T1000 (cell line): ENCODE measurements at regions not wholly inside any gene's neighbourhood (a gene's known extent, or its start where the extent isn't known, plus 50 kb on each side); places are given as distances from the start of the nearest gene placed in this dataset.
"Not testable (repeated sequence)": the region's sequence is repeated elsewhere in the genome, so short reads cannot be mapped to it uniquely, and the experiment has no call there.

Source experiments
- DNase-seq: peaks from one replicate; lab custom pipeline; 2025; ENCODE audit warnings: mixed read lengths; lab: John Stamatoyannopoulos, UW

- no peak for DNase-seq
Observed at GRCh38 chr1:96492236-96492635, 229.3 kb upstream of the PTBP2 start.

GRCh38 chr1:96498744-96499340, 222.7 kb upstream of the PTBP2 start:
- DNase-seq = no peak

- DNase-seq = no peak
Observed at GRCh38 chr1:96508233-96508632, 213.4 kb upstream of the PTBP2 start.

GRCh38 chr1:96509339-96509738, 212.2 kb upstream of the PTBP2 start:
- DNase-seq = no peak

GRCh38 chr1:96509951-96510350, 211.6 kb upstream of the PTBP2 start:
- no peak for DNase-seq

GRCh38 chr1:96510391-96510790, 211.2 kb upstream of the PTBP2 start:
- DNase-seq = no peak

GRCh38 chr1:96510911-96511310, 210.7 kb upstream of the PTBP2 start:
- no peak for DNase-seq

- DNase-seq = no peak
Observed at GRCh38 chr1:96513136-96513535, 208.4 kb upstream of the PTBP2 start.

- no peak for DNase-seq
Observed at GRCh38 chr1:96515430-96515829, 206.2 kb upstream of the PTBP2 start.

GRCh38 chr1:96515925-96516324, 205.7 kb upstream of the PTBP2 start:
- no peak for DNase-seq

- no peak for DNase-seq
Observed at GRCh38 chr1:96519851-96520578, 201.6 kb upstream of the PTBP2 start.

- no peak for DNase-seq
Observed at GRCh38 chr1:96520579-96520947, 201.0 kb upstream of the PTBP2 start.

- DNase-seq = no peak
Observed at GRCh38 chr1:96521010-96521409, 200.6 kb upstream of the PTBP2 start.

GRCh38 chr1:96521994-96522760, 199.4 kb upstream of the PTBP2 start:
- no peak for DNase-seq

GRCh38 chr1:96522927-96523326, 198.7 kb upstream of the PTBP2 start:
- DNase-seq = no peak

GRCh38 chr1:96524100-96524499, 197.5 kb upstream of the PTBP2 start:
- no peak for DNase-seq

GRCh38 chr1:96525657-96526557, 195.7 kb upstream of the PTBP2 start:
- DNase-seq = no peak

GRCh38 chr1:96528672-96529071, 192.9 kb upstream of the PTBP2 start:
- DNase-seq = not testable (repeated sequence)

GRCh38 chr1:96533820-96534219, 187.8 kb upstream of the PTBP2 start:
- no peak for DNase-seq

GRCh38 chr1:96536581-96536980, 185.0 kb upstream of the PTBP2 start:
- no peak for DNase-seq

- no peak for DNase-seq
Observed at GRCh38 chr1:96538111-96538641, 183.4 kb upstream of the PTBP2 start.

- DNase-seq = no peak
Observed at GRCh38 chr1:96538883-96539282, 182.7 kb upstream of the PTBP2 start.
